ENCODE measurements at regions not wholly inside any gene's neighbourhood (a gene's known extent, or its start where the extent isn't known, plus 50 kb on each side); places are given as distances from the start of the nearest gene placed in this dataset.

- no peak for DNase-seq (ENCODE audit: low spot score)
These were observed 155.6 kb upstream of the PITX2 start for GRCh38 chr4:110778521-110778920.

GRCh38 chr4:110780538-110780937, 157.7 kb upstream of the PITX2 start:
- no peak for DNase-seq (ENCODE audit: low spot score)

GRCh38 chr4:110781944-110782343, 159.1 kb upstream of the PITX2 start:
- no peak for DNase-seq (ENCODE audit: low spot score)

- DNase-seq (ENCODE audit: low spot score), result no peak
These were observed 164.2 kb upstream of the PITX2 start for GRCh38 chr4:110787109-110787508.

- no peak for DNase-seq (ENCODE audit: low spot score)
These were observed 164.8 kb upstream of the PITX2 start for GRCh38 chr4:110787707-110788106.

- DNase-seq (ENCODE audit: low spot score), result no peak
These were observed 165.4 kb upstream of the PITX2 start for GRCh38 chr4:110788302-110788701.

- DNase-seq (ENCODE audit: low spot score), result no peak
These were observed 169.2 kb upstream of the PITX2 start for GRCh38 chr4:110792036-110792435.

- DNase-seq (ENCODE audit: low spot score), result no peak
These were observed 170.5 kb upstream of the PITX2 start for GRCh38 chr4:110793381-110793801.

- no peak for DNase-seq (ENCODE audit: low spot score)
These were observed 171.1 kb upstream of the PITX2 start for GRCh38 chr4:110793890-110794554.

GRCh38 chr4:110795971-110796370, 173.1 kb upstream of the PITX2 start:
- DNase-seq (ENCODE audit: low spot score), result no peak

GRCh38 chr4:110797486-110797885, 174.6 kb upstream of the PITX2 start:
- no peak for DNase-seq (ENCODE audit: low spot score)

- no peak for DNase-seq (ENCODE audit: low spot score)
These were observed 175.8 kb upstream of the PITX2 start for GRCh38 chr4:110798687-110799086.

GRCh38 chr4:110799211-110799610, 176.3 kb upstream of the PITX2 start:
- no peak for DNase-seq (ENCODE audit: low spot score)

- DNase-seq (ENCODE audit: low spot score), result no peak
These were observed 178.7 kb upstream of the PITX2 start for GRCh38 chr4:110801591-110801990.

- no peak for DNase-seq (ENCODE audit: low spot score)
These were observed 185.5 kb upstream of the PITX2 start for GRCh38 chr4:110808351-110808878.

- DNase-seq (ENCODE audit: low spot score), result no peak
These were observed 193.1 kb upstream of the PITX2 start for GRCh38 chr4:110815950-110816349.

- no peak for DNase-seq (ENCODE audit: low spot score)
These were observed 193.5 kb upstream of the PITX2 start for GRCh38 chr4:110816367-110816766.

GRCh38 chr4:110821186-110821585, 198.3 kb upstream of the PITX2 start:
- DNase-seq (ENCODE audit: low spot score), result no peak

- DNase-seq (ENCODE audit: low spot score), result no peak
These were observed 200.4 kb upstream of the PITX2 start for GRCh38 chr4:110823251-110823650.

- DNase-seq (ENCODE audit: low spot score), result no peak
These were observed 201.5 kb upstream of the PITX2 start for GRCh38 chr4:110824344-110824743.

GRCh38 chr4:110826656-110827055, 203.8 kb upstream of the PITX2 start:
- DNase-seq (ENCODE audit: low spot score), result no peak

GRCh38 chr4:110830461-110830860, 207.6 kb upstream of the PITX2 start:
- DNase-seq (ENCODE audit: low spot score), result no peak

- DNase-seq (ENCODE audit: low spot score), result no peak
These were observed 215.1 kb upstream of the PITX2 start for GRCh38 chr4:110837896-110838450.
